ENCODE measurements at regions not wholly inside any gene's neighbourhood (a gene's known extent, or its start where the extent isn't known, plus 50 kb on each side); places are given as distances from the start of the nearest gene placed in this dataset.

GRCh38 chr20:39155971-39156370 is 193.8 kb downstream of the DHX35 start:
- no peaks in the 10 kb centered on the region for H3K79me2 ChIP-seq (ENCODE audit: insufficient read depth, low read length)
- no peaks in the 10 kb centered on the region for H3K4me1 ChIP-seq (ENCODE audit: insufficient read depth, low read length, poor library complexity, severe bottlenecking)
- H2AFZ ChIP-seq (ENCODE audit: low read length): no peak overlapping the region
- no peak overlapping the region for H3K9ac ChIP-seq (ENCODE audit: low read depth, low read length, poor library complexity, severe bottlenecking)
- H3F3A ChIP-seq (ENCODE audit: low read depth): no peaks in the 10 kb centered on the region
- no peak overlapping the region for H3K4me2 ChIP-seq (ENCODE audit: low read depth, low read length, poor library complexity, severe bottlenecking)
- H3K4me3 ChIP-seq (ENCODE audit: low read length, poor library complexity, severe bottlenecking): no peak overlapping the region
- no peaks in the 10 kb centered on the region for H3K9me2 ChIP-seq (replicated peaks; ENCODE audit: low read depth, low read length)
- no peaks in the 10 kb centered on the region for H3K27me3 ChIP-seq (ENCODE audit: insufficient read depth, low read length, poor library complexity, severe bottlenecking)
- H3K9me3 ChIP-seq (ENCODE audit: insufficient read depth, low read depth, low read length): no peaks in the 10 kb centered on the region
- H3K36me3 ChIP-seq (ENCODE audit: insufficient read depth, low read length): no peaks in the 10 kb centered on the region
- TF ChIP-seq CTCF (conservative IDR thresholded peaks at IDR 0.05; ENCODE audit: low read length) (no peak), EZH2phosphoT487 (IDR thresholded peaks at IDR 0.05; ENCODE audit: borderline replicate concordance) (no peak)
- no peaks in the 10 kb centered on the region for H4K20me1 ChIP-seq (ENCODE audit: insufficient read depth, low read length, poor library complexity, severe bottlenecking)

- Histone ChIP-seq H3K4me1 (ENCODE audit: insufficient read depth, low read length, poor library complexity, severe bottlenecking) (no peaks in the 10 kb centered on the region), H3K9ac (ENCODE audit: low read depth, low read length, poor library complexity, severe bottlenecking) (no peak overlapping the region), H4K20me1 (ENCODE audit: insufficient read depth, low read length, poor library complexity, severe bottlenecking) (no peaks in the 10 kb centered on the region), H3K4me3 (ENCODE audit: low read length, poor library complexity, severe bottlenecking) (no peak overlapping the region), H2AFZ (ENCODE audit: low read length) (no peak overlapping the region), H3K36me3 (ENCODE audit: insufficient read depth, low read length) (no peaks in the 10 kb centered on the region), H3K27me3 (ENCODE audit: insufficient read depth, low read length, poor library complexity, severe bottlenecking) (no peaks in the 10 kb centered on the region), H3K9me2 (replicated peaks; ENCODE audit: low read depth, low read length) (no peaks in the 10 kb centered on the region), H3K79me2 (ENCODE audit: insufficient read depth, low read length) (no peaks in the 10 kb centered on the region), H3K4me2 (ENCODE audit: low read depth, low read length, poor library complexity, severe bottlenecking) (no peak overlapping the region), H3F3A (ENCODE audit: low read depth) (no peaks in the 10 kb centered on the region), H3K9me3 (ENCODE audit: insufficient read depth, low read depth, low read length) (no peaks in the 10 kb centered on the region)
- TF ChIP-seq EZH2phosphoT487 (IDR thresholded peaks at IDR 0.05; ENCODE audit: borderline replicate concordance) (no peak), CTCF (conservative IDR thresholded peaks at IDR 0.05; ENCODE audit: low read length) (no peak)
Measured at GRCh38 chr20:39152742-39153141, 190.6 kb downstream of the DHX35 start.

- H3K4me2 ChIP-seq (ENCODE audit: low read depth, low read length, poor library complexity, severe bottlenecking): no peak overlapping the region
- H3K9me3 ChIP-seq (ENCODE audit: insufficient read depth, low read depth, low read length): no peaks in the 10 kb centered on the region
- no peak overlapping the region for H3K9ac ChIP-seq (ENCODE audit: low read depth, low read length, poor library complexity, severe bottlenecking)
- no peaks in the 10 kb centered on the region for H4K20me1 ChIP-seq (ENCODE audit: insufficient read depth, low read length, poor library complexity, severe bottlenecking)
- no peaks in the 10 kb centered on the region for H3K4me1 ChIP-seq (ENCODE audit: insufficient read depth, low read length, poor library complexity, severe bottlenecking)
- no peaks in the 10 kb centered on the region for H3F3A ChIP-seq (ENCODE audit: low read depth)
- no peaks in the 10 kb centered on the region for H3K27me3 ChIP-seq (ENCODE audit: insufficient read depth, low read length, poor library complexity, severe bottlenecking)
- no peaks in the 10 kb centered on the region for H3K79me2 ChIP-seq (ENCODE audit: insufficient read depth, low read length)
- H2AFZ ChIP-seq (ENCODE audit: low read length): no peak overlapping the region
- no peaks in the 10 kb centered on the region for H3K9me2 ChIP-seq (replicated peaks; ENCODE audit: low read depth, low read length)
- no peak overlapping the region for H3K4me3 ChIP-seq (ENCODE audit: low read length, poor library complexity, severe bottlenecking)
- H3K36me3 ChIP-seq (ENCODE audit: insufficient read depth, low read length): no peaks in the 10 kb centered on the region
- TF ChIP-seq EZH2phosphoT487 (IDR thresholded peaks at IDR 0.05; ENCODE audit: borderline replicate concordance) (no peak), CTCF (conservative IDR thresholded peaks at IDR 0.05; ENCODE audit: low read length) (no peak)
Measured at GRCh38 chr20:39152126-39152525, 190.0 kb downstream of the DHX35 start.
